ENCODE measurements at regions not wholly inside any gene's neighbourhood (a gene's known extent, or its start where the extent isn't known, plus 50 kb on each side); places are given as distances from the start of the nearest gene placed in this dataset.
"Not testable (repeated sequence)": the region's sequence is repeated elsewhere in the genome, so short reads cannot be mapped to it uniquely, and the experiment has no call there.

DNA sequence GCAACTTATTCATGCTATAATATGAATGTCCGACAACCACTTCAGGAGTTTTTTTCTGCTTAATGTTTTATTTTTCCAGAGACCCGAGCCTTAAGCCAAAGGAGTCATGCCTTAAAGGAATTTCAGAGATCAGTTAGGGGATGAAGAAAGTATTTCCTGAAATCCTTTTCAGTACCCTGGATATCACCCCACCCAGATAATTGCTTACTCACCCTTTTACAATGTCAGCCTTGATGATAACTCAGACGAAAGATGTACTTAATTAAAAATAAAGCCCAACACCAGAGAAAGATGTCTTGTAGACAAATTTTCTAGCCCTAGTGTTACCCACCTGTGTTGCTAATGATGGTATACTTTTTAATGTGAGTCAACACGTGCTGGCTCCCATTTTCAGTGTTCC, 124.1 kb downstream of the XCL2 start:
- peaks cover 3% of the 10 kb centered on the region for H3K9me3 Mint-ChIP-seq
- no peak overlapping the region for H3K27ac Mint-ChIP-seq
- H3K27me3 Mint-ChIP-seq = no peaks in the 10 kb centered on the region
- peaks cover 18% of the 10 kb centered on the region for H3K4me1 Mint-ChIP-seq
- no peak for DNase-seq
- no peak overlapping the region for H3K4me3 Mint-ChIP-seq
- no peaks in the 10 kb centered on the region for H3K36me3 Mint-ChIP-seq

DNA sequence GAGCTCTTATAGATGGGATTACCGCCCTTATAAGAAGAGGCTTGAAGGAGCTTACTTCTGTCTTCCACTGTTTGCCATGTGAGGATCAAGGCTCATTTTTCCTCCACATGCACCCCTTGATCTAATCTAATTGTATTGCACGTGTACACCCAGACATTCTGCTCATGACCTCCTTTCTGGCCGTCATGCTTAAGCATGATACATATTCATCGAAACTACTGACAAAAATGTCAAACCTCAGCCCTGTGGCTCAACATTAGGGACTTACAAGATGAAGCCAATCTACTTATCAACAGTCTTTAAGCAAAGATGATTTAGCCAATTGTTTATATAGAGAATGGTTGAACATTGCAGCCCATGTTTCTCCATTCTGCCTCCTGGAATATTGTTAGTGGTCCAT, 127.6 kb downstream of the XCL2 start:
- Mint-ChIP-seq H3K27ac (no peak overlapping the region), H3K27me3 (no peaks in the 10 kb centered on the region), H3K36me3 (no peaks in the 10 kb centered on the region), H3K4me1 (peaks cover 8% of the 10 kb centered on the region), H3K9me3 (no peaks in the 10 kb centered on the region), H3K4me3 (no peak overlapping the region)
- no peak for DNase-seq

DNA sequence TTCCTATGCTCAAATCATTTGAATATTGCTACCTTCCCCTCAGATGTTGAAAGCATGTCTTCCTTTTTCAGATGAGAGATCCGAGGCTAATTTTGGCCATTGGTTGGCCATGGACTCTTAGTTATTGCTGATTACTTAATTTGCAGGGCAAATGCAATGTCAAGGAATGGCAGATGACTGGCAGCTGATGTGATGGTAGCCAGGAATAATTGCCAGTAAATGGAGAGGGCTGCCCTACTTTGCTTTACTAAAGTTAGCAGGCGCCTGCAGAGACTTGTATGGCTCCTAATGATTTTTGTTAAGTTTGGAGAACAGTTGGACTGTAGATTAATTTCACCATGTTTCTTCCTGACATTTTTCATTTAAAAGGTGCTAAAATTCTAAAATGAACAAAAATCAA, 128.9 kb downstream of the XCL2 start:
- Mint-ChIP-seq H3K4me1 (peaks cover 9% of the 10 kb centered on the region), H3K27me3 (no peaks in the 10 kb centered on the region), H3K4me3 (no peak overlapping the region), H3K36me3 (peaks cover 3% of the 10 kb centered on the region), H3K9me3 (peaks cover 1% of the 10 kb centered on the region), H3K27ac (no peak overlapping the region)
- no peak for DNase-seq

DNA sequence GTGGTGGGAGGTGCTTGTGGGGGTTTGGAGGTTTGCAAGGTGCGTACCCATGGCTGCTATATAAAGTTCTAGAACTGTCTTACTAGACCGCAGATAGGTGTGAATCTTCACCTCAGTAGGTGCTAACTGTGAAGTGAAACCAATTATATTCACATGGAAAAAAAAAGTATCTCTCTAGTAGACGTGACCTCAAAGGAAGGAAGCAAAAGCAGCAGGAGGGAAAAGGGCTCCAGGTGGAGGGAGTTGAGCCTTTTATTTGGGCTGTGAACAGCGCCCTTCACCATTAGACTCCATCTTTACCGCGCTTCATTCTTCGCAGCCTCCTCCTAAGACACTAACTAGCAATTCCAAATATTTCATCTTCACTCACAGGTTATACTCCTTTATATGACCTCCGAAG, 129.8 kb downstream of the TBX19 start:
- Mint-ChIP-seq H3K9me3 (peaks cover 21% of the 10 kb centered on the region), H3K36me3 (peaks cover 16% of the 10 kb centered on the region), H3K4me3 (no peak overlapping the region), H3K4me1 (peaks cover 33% of the 10 kb centered on the region), H3K27ac (peak overlapping the region; percentile 11), H3K27me3 (no peaks in the 10 kb centered on the region)
- DNase-seq = no peak

DNA sequence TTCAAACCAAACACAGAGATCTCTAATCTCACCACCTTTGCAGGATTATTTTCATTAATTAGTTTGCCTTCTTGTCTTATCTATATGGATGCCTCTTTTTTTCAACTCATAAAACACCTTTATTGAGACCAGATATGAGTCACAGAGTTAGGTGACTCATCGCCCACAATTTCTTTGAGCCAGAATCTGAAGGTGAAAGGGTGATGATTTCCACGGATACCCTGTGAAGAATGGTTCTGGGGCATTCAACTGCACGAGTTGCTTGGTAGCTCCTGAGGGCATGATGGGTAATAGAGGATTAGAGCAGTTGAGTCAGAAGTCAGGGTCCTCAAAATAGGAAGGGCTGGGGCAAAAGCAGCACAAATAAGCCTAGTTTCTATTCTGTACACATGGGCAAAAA, 128.2 kb downstream of the TBX19 start:
- Mint-ChIP-seq H3K4me3 (no peak overlapping the region), H3K4me1 (peaks cover 33% of the 10 kb centered on the region), H3K9me3 (peaks cover 21% of the 10 kb centered on the region), H3K27ac (peak overlapping the region; percentile 81), H3K27me3 (no peaks in the 10 kb centered on the region), H3K36me3 (peaks cover 16% of the 10 kb centered on the region)
- peak; percentile 66 for DNase-seq

DNA sequence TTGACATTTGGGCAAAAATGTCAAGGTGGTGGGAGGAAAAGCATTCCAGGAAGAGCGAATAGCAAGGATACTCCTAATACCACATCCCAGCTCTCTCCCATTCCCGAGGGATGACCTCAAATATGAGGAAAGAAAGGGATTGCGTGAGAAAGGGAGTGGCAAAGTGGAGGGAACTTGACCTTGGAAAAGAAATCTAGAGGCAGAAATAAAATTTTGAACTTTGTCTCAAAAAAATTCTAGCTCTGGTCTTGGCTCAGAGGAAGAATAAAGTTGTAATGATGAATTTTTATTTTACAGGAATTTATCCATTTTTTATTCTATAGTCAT, 127.8 kb downstream of the TBX19 start:
- Mint-ChIP-seq H3K4me3 (peak overlapping the region; percentile 46), H3K9me3 (peaks cover 21% of the 10 kb centered on the region), H3K27me3 (no peaks in the 10 kb centered on the region), H3K36me3 (peaks cover 16% of the 10 kb centered on the region), H3K4me1 (peaks cover 33% of the 10 kb centered on the region), H3K27ac (peak overlapping the region; percentile 71)
- DNase-seq = no peak

DNA sequence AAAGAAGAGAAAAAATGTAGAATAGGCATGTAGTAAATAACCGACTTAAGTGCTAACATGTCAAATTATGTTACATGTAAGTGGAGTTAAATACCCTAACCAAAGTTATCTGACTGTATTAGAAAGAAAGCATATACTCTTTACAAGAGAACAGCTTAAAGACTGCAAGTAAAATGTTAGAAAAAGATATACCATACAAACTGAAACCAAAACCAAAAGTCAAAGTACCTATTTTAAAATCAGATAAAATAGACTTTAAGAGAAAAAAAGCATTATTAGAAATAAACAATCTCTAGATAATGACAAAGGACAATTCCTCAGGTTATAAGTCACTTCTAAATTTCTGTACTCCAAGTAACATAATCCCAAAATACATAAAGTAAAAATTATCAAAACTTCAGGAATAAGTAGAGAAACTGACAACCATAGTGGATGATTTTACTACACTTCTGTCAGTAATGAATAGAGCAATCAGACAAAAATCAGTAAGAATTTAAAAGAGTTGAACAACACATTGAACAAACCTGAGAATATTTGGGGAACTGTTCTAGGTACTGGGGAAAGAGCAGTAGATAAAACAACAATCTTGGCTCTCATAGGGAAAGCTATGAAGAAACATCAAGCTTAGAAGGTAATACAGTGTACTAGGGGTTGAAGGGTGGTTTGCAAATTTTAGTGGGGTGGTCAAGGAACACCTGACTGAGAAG, 127.3 kb downstream of the TBX19 start:
- H3K27ac Mint-ChIP-seq = peak overlapping the region; percentile 71
- no peaks in the 10 kb centered on the region for H3K27me3 Mint-ChIP-seq
- peaks cover 21% of the 10 kb centered on the region for H3K9me3 Mint-ChIP-seq
- peaks cover 16% of the 10 kb centered on the region for H3K36me3 Mint-ChIP-seq
- H3K4me3 Mint-ChIP-seq = peak overlapping the region; percentile 46
- no peak for DNase-seq
- peaks cover 33% of the 10 kb centered on the region for H3K4me1 Mint-ChIP-seq

DNA sequence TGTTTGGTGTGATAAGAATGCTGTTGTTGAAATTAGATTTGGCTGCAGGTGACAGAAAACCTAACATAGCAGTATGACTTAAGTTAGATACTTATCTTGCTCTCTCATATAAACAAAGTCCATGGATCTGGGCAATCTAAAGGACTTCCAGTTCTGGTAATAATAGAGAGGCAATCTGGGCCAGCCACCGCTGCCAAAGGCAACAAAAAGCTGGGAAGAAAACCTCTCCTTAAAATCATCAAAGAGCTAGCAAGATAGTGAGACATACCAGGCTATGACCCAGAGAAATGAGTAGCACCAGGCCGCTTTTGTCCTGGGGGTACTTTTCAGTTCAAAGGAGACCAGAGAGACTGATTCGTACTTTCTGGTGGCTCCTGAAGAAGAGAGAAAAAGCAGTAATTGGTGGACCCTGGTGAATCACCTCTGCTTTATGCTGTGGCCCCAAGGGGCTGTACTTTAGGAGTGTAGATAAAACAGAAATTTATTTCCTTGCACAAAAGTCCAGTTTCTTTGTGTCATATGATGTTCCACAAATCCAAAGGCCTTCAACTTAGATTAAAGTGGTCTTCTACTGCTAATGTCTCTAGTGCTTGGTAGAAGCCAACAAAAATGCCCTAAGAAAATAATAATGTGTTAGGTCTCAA, 125.4 kb downstream of the TBX19 start:
- peaks cover 21% of the 10 kb centered on the region for H3K9me3 Mint-ChIP-seq
- no peak for DNase-seq
- H3K36me3 Mint-ChIP-seq = peaks cover 16% of the 10 kb centered on the region
- no peak overlapping the region for H3K27ac Mint-ChIP-seq
- no peaks in the 10 kb centered on the region for H3K27me3 Mint-ChIP-seq
- H3K4me3 Mint-ChIP-seq = no peak overlapping the region
- peaks cover 33% of the 10 kb centered on the region for H3K4me1 Mint-ChIP-seq

DNA sequence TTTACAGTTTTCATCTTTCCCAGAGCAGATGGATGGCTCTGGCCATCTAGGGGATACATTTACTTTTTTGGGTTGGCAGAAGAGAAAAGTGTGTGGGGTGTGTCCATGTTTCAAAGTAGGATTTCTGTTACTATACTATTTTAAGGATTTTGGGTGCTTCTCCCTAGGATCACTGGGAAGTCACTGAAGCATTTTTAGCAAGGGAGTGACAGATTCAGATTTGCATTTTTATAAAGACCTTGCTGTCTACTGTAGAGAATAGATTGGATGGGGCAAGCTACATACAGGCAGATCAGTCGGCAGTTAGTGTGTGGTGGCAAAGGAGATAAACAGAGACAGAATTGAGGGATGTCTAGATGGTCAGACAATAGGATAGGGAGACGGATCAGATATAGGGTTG, 122.5 kb downstream of the TBX19 start:
- Mint-ChIP-seq H3K4me1 (peaks cover 18% of the 10 kb centered on the region), H3K27ac (no peak overlapping the region), H3K4me3 (no peak overlapping the region), H3K36me3 (peaks cover 8% of the 10 kb centered on the region), H3K27me3 (peaks cover 3% of the 10 kb centered on the region), H3K9me3 (peaks cover 14% of the 10 kb centered on the region)
- DNase-seq = no peak

DNA sequence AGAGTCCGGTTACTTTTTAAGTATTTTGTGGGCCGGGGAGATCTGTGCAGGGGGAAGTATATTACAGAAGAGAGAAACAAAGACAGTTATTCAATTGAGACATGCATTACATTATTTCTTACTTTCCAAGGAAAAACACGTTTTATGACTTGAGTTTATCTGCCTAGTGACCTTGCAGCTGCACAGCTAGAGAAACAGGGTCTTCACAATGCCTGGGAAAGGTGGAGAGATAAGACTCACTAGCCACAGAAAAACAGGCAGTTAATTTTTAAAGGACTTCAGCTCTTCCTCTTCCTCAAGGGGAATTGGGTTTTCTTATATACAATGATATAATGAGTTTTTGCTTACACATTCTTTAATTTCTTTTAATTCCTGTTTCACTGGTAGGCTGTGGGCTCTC, 121.8 kb downstream of the TBX19 start:
- H3K36me3 Mint-ChIP-seq, H3K4me3 Mint-ChIP-seq, DNase-seq, H3K27ac Mint-ChIP-seq, H3K27me3 Mint-ChIP-seq: not testable (repeated sequence)
- Mint-ChIP-seq H3K9me3 (peaks cover 13% of the 10 kb centered on the region), H3K4me1 (peaks cover 11% of the 10 kb centered on the region)

DNA sequence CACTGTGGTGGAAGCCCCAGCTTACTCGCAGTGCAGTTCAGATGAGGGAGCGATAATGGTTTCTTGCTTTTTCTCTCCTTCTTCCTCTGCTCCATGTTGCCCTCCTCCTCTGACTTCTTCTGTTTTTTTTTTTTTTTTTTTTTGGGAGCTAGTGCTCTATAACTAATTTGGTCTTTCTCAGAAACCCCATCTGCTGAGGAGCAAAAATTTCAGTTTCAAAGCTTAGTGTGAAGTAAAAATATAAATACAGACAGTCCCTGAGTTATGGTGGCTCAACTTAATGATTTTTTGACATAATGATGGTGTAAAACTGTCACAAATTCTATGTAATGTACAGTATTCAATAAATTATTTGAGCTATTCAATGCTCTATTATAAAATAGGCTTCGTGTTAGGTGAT, 120.7 kb downstream of the TBX19 start:
- peaks cover 5% of the 10 kb centered on the region for H3K9me3 Mint-ChIP-seq
- peaks cover 3% of the 10 kb centered on the region for H3K36me3 Mint-ChIP-seq
- DNase-seq = no peak
- H3K27me3 Mint-ChIP-seq = peaks cover 3% of the 10 kb centered on the region
- no peak overlapping the region for H3K27ac Mint-ChIP-seq
- H3K4me3 Mint-ChIP-seq = no peak overlapping the region
- peaks cover 10% of the 10 kb centered on the region for H3K4me1 Mint-ChIP-seq

DNA sequence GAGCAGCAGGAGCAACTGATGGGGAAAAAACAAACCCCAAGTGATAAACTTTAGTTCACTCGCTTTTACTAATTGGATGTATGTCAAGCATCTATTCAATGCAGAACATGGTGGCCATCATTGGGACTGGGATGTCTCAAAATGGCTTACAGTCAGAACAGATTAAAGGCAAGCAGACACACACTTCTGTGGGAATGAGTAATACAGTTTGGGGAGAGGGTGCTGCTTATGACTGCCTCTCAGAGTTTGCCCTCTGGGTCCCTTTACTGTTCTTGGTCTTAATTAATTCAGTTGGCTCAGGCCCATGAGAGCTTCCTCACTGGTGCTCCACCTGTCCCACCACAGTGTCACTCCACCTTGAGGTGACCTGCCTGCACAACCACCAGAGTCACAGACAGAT, 119.5 kb downstream of the TBX19 start:
- DNase-seq = no peak
- H3K4me1 Mint-ChIP-seq = peaks cover 10% of the 10 kb centered on the region

DNA sequence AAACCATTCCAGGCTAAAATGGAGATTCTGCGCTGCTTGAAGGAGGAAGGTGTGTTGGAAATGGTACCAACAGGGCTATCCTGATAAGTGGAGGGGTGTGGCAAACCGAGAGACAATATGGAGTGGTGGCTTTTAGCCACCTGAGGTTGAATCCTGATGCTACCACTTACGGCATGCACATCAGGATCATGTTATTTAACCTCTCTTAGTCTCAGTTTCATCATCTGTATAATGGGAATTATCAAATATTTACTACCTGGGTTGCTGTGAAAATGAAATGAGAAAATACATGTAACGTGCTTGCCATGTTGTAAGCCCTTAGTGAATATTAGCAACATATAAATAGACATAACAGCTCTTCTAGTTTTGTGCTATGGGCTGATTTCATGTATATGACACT, 117.1 kb downstream of the TBX19 start:
- peaks cover 8% of the 10 kb centered on the region for H3K27me3 Mint-ChIP-seq
- no peaks in the 10 kb centered on the region for H3K9me3 Mint-ChIP-seq
- H3K27ac Mint-ChIP-seq = no peak overlapping the region
- H3K4me1 Mint-ChIP-seq = peaks cover 10% of the 10 kb centered on the region
- no peak for DNase-seq
- H3K4me3 Mint-ChIP-seq = no peak overlapping the region
- H3K36me3 Mint-ChIP-seq = no peaks in the 10 kb centered on the region

More for the DNA sequence above, 119.5 kb downstream of the TBX19 start:
- H3K9me3 Mint-ChIP-seq = no peaks in the 10 kb centered on the region
- H3K36me3 Mint-ChIP-seq = no peaks in the 10 kb centered on the region
- H3K27ac Mint-ChIP-seq = no peak overlapping the region
- no peak overlapping the region for H3K4me3 Mint-ChIP-seq
- peaks cover 3% of the 10 kb centered on the region for H3K27me3 Mint-ChIP-seq

DNA sequence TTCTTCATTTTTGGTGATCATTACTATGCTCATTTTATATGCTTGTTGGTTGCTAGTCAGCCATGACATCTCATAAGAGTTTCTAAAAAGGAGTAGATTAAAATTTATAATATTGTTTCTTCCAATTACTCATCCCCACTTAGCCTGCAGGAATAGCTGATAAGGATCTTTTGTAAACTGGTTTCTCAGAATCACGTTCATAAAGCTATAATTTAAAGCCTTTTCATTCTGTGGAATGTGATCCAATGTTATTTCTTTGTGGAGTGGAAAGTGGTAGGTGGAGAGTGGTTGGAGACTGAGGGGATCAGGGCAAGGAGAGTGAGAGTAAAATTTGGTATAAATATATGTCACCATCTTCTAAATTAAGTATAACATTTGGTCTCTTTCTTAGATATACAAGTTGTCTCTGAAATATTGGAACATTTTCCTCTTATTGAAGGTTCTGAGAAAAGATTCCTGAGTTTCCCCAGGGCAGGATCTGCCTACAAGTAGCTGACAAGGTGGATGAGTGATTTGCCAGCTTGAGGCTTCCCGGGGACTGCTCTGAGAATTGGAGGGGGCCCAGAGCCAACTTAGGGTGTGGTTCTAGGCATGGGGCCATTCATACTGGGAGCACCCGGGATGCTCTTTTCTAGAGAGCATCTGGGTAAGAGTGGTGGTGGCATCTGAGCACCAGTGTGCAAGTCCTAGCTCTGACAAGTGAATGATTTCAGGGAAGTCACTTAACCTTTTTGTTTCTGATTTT, 116.4 kb downstream of the TBX19 start:
- Mint-ChIP-seq H3K27me3 (peaks cover 14% of the 10 kb centered on the region), H3K27ac (no peak overlapping the region), H3K4me1 (peaks cover 10% of the 10 kb centered on the region), H3K9me3 (no peaks in the 10 kb centered on the region), H3K4me3 (no peak overlapping the region), H3K36me3 (no peaks in the 10 kb centered on the region)
- no peak for DNase-seq

DNA sequence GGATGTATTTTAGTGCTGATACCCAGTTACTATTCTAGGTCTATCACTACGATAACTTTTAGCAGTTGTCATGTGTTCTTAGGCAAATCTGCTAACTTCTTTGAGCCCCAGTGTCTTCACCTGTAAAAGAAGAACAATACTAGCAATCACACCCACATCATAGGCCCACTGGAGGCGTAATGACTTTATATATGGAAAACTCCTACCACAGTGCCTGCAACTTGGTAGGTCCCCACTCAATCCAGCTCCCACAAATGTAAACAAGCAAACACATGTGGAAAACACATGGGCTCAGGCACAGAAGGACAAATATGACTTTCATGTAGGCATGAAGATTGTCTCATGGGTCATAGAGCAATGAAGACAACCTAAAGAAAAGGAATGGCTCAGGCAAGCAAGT, 115.8 kb downstream of the TBX19 start:
- Mint-ChIP-seq H3K9me3 (no peaks in the 10 kb centered on the region), H3K4me3 (no peak overlapping the region), H3K27me3 (peaks cover 16% of the 10 kb centered on the region), H3K27ac (no peak overlapping the region), H3K4me1 (peaks cover 10% of the 10 kb centered on the region), H3K36me3 (no peaks in the 10 kb centered on the region)
- DNase-seq = no peak

DNA sequence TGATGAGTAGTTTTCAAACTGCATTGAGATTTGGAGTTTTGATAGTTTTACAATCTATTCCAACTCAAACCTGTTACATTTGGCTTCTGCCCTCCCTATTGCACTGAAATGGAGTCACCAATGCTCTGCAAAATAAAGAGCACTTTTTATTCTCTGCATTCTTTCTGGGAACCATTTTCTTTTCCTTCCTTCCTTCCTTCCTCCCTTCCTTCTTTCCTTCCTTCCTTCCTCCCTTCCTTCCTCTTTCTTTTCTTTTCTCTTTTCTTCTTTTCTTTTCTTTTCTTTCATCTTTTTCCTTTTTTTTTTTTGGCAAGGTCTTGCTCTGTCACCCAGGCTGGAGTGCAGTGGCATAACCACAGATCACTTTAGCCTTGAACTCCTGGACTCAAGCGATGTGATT, 114.2 kb downstream of the TBX19 start:
- no peak overlapping the region for H3K4me3 Mint-ChIP-seq
- no peaks in the 10 kb centered on the region for H3K9me3 Mint-ChIP-seq
- no peak for DNase-seq
- H3K36me3 Mint-ChIP-seq = no peaks in the 10 kb centered on the region
- peaks cover 13% of the 10 kb centered on the region for H3K27me3 Mint-ChIP-seq
- H3K4me1 Mint-ChIP-seq = peaks cover 10% of the 10 kb centered on the region
- no peak overlapping the region for H3K27ac Mint-ChIP-seq
